AG09319 (cell line): ENCODE measurements at regions not wholly inside any gene's neighbourhood (a gene's known extent, or its start where the extent isn't known, plus 50 kb on each side); places are given as distances from the start of the nearest gene placed in this dataset.

Experiments
- DNase-seq: peaks from one replicate; pipeline ENCODE4 v3.0.0-alpha.2; 2010; ENCODE audit warnings: low read depth; ENCODE audit errors: extremely low read depth
- TF ChIP-seq, protein P1 (sequence below): IDR thresholded peaks from 2 replicates; pipeline ENCODE4 v1.5.1; 2011; ENCODE audit warnings: low read depth, mild to moderate bottlenecking, inconsistent platforms, low read length, moderate library complexity

DNA sequence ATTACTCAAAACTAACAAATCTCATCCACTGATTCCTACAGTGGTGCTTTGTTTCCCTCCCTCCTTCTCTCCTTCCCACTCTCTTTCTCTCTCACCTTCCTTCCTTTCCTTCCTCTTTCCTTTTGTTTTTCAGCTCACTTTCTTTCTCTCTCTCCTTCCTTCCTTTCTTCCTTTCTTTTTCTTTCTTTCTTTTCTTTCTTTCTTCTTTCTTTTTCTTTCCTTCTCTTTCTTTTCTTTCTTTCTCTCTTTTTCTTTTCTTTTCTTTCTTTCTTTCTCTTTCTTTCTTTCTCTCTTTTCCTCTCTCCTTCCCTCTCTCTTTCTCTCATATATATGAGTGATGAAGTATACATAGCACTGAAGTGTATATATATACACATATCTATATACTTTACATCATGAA lies 241.4 kb downstream of the CENPW start:
- TF ChIP-seq, protein P1, sequence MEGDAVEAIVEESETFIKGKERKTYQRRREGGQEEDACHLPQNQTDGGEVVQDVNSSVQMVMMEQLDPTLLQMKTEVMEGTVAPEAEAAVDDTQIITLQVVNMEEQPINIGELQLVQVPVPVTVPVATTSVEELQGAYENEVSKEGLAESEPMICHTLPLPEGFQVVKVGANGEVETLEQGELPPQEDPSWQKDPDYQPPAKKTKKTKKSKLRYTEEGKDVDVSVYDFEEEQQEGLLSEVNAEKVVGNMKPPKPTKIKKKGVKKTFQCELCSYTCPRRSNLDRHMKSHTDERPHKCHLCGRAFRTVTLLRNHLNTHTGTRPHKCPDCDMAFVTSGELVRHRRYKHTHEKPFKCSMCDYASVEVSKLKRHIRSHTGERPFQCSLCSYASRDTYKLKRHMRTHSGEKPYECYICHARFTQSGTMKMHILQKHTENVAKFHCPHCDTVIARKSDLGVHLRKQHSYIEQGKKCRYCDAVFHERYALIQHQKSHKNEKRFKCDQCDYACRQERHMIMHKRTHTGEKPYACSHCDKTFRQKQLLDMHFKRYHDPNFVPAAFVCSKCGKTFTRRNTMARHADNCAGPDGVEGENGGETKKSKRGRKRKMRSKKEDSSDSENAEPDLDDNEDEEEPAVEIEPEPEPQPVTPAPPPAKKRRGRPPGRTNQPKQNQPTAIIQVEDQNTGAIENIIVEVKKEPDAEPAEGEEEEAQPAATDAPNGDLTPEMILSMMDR, result no peak
- DNase-seq, result no peak

GRCh38 chr6:126600258-126600916 lies 260.5 kb downstream of the CENPW start:
- TF ChIP-seq, protein P1, result no peak
- no peak for DNase-seq

GRCh38 chr6:126603410-126603809 lies 263.5 kb downstream of the CENPW start:
- DNase-seq, result no peak
- TF ChIP-seq, protein P1, result no peak

DNA sequence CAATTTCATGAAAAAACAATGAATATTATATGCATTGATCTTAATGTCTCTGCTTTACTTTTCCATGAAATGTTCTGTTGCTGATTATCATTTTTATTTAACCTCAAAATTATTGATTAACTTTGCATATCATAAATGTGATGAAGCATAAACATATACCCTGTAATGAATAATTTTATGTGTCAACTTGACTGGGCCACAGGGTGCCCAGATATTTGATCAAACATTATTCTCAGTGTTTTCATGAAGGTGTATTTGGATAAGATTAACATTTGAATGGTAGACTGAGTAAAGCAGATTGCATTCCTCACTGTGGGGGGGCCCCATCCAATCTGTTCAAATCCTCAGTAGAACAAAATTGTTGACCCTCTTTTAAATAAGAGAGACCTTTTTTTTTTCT lies 265.2 kb downstream of the CENPW start:
- TF ChIP-seq, protein P1, result no peak
- no peak for DNase-seq

DNA sequence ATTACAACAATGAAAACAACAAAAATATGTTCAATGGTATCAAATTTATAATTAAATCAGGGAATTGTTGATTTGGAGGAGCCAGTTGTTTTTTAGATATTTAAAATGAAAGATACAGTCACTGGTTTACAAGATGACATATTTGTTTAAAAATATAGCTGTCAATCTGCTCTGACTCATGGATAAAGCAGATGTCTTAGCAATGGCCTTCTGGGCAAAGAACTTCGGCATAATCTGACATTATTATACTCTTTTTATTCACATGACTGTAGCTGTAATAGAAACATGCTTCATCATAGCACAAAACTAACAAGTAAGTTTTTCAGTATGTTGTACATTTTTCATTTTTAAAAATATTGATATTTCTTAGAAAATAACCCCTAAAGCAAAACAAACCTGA lies 267.4 kb downstream of the CENPW start:
- TF ChIP-seq, protein P1, result no peak
- no peak for DNase-seq

DNA sequence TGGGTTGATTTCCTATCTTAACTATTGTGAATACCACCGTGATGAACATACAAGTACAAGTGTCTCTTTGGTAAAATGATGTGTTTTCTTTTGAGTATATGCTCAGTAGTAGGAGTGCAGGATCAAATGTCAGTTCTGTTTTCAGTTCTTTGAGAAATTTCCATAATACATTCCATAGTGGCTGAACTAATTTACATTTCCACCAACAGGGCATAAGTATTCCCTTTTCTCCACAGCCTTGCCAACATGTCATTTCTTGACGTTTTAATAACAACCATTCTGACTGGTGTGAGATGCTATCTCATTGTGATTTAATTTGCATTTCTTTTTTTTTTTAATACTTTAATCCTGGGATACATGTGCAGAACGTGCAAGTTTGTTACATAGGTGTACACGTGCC lies 268.8 kb downstream of the CENPW start:
- no peak for DNase-seq

GRCh38 chr6:126614642-126615504 lies 275.0 kb downstream of the CENPW start:
- DNase-seq, result no peak

More for the DNA sequence above, 268.8 kb downstream of the CENPW start:
- TF ChIP-seq, protein P1, result no peak

More at GRCh38 chr6:126614642-126615504, 275.0 kb downstream of the CENPW start:
- TF ChIP-seq, protein P1, result no peak
